ENCODE measurements at regions not wholly inside any gene's neighbourhood (a gene's known extent, or its start where the extent isn't known, plus 50 kb on each side); places are given as distances from the start of the nearest gene placed in this dataset.

- Mint-ChIP-seq H3K9me3 (ENCODE audit: unreplicated experiment) (no peaks in the 10 kb centered on the region), H3K27ac (ENCODE audit: unreplicated experiment) (peak overlapping the region; percentile 13), H3K36me3 (ENCODE audit: low read depth, unreplicated experiment) (peaks cover 9% of the 10 kb centered on the region), H3K4me3 (ENCODE audit: unreplicated experiment) (no peak overlapping the region), H3K27me3 (ENCODE audit: unreplicated experiment) (peaks cover 20% of the 10 kb centered on the region), H3K4me1 (ENCODE audit: unreplicated experiment) (peaks cover 13% of the 10 kb centered on the region)
- no peak for DNase-seq (ENCODE audit: low spot score)
- TF ChIP-seq CTCF (IDR thresholded peaks at IDR 0.05; ENCODE audit: unreplicated experiment): no peak
These were observed 69.5 kb upstream of the IQSEC1 start for GRCh38 chr3:13142552-13143380.

DNA sequence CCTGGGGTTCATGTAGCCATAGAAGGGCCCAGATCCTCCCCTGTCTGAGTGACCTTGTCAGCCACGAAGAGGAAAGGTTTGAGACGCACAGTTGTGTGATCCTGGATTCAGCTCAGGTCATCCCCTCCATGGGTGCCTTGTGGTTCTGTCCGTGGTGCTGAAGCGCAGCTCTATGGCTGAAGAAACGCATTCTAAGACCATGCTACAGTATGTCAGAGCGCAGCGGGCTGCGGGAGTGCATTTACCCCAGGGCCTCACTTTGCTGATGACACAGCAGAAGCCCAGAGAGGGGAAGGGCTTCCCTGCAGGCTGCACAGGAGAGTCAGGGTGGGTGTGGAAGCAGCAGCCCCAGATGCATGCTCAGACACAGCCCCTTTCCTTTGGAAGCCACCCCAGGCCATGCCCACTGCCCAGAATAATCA lies 68.8 kb upstream of the IQSEC1 start:
- Mint-ChIP-seq H3K9me3 (ENCODE audit: unreplicated experiment) (no peaks in the 10 kb centered on the region), H3K27me3 (ENCODE audit: unreplicated experiment) (peaks cover 20% of the 10 kb centered on the region), H3K4me3 (ENCODE audit: unreplicated experiment) (no peak overlapping the region), H3K4me1 (ENCODE audit: unreplicated experiment) (peaks cover 13% of the 10 kb centered on the region), H3K27ac (ENCODE audit: unreplicated experiment) (no peak overlapping the region), H3K36me3 (ENCODE audit: low read depth, unreplicated experiment) (peaks cover 8% of the 10 kb centered on the region)
- no peak for TF ChIP-seq CTCF (IDR thresholded peaks at IDR 0.05; ENCODE audit: unreplicated experiment)
- peak; percentile 56 for DNase-seq (ENCODE audit: low spot score)

DNA sequence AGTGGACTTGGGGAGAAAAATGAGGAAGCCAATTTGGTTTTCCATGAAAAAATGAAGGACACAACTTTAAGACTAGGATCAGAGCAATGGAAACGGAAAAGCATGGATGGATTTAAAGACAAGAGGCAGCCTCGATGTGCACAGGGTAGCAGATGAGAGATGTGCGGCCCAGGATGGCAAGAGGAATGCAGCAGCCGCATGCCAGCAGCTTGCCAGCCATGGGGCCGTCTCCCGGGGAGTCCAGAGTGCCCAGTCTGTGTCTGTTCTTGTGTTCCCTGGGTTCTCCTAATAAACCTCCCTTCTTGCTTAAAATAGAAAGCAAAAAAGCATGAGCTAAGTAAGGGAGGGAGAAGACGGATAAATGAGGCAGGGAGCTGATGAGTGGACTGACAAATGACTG lies 68.0 kb upstream of the IQSEC1 start:
- TF ChIP-seq CTCF (IDR thresholded peaks at IDR 0.05; ENCODE audit: unreplicated experiment): no peak
- Mint-ChIP-seq H3K27me3 (ENCODE audit: unreplicated experiment) (peaks cover 20% of the 10 kb centered on the region), H3K9me3 (ENCODE audit: unreplicated experiment) (no peaks in the 10 kb centered on the region), H3K27ac (ENCODE audit: unreplicated experiment) (no peak overlapping the region), H3K4me1 (ENCODE audit: unreplicated experiment) (peaks cover 18% of the 10 kb centered on the region), H3K4me3 (ENCODE audit: unreplicated experiment) (no peak overlapping the region), H3K36me3 (ENCODE audit: low read depth, unreplicated experiment) (peaks cover 12% of the 10 kb centered on the region)
- no peak for DNase-seq (ENCODE audit: low spot score)

- Mint-ChIP-seq H3K27me3 (ENCODE audit: unreplicated experiment) (peaks cover 21% of the 10 kb centered on the region), H3K36me3 (ENCODE audit: low read depth, unreplicated experiment) (peaks cover 13% of the 10 kb centered on the region), H3K9me3 (ENCODE audit: unreplicated experiment) (no peaks in the 10 kb centered on the region), H3K27ac (ENCODE audit: unreplicated experiment) (no peak overlapping the region), H3K4me3 (ENCODE audit: unreplicated experiment) (no peak overlapping the region), H3K4me1 (ENCODE audit: unreplicated experiment) (peaks cover 18% of the 10 kb centered on the region)
- no peak for TF ChIP-seq CTCF (IDR thresholded peaks at IDR 0.05; ENCODE audit: unreplicated experiment)
- no peak for DNase-seq (ENCODE audit: low spot score)
These were observed 67.4 kb upstream of the IQSEC1 start for GRCh38 chr3:13140596-13140995.

GRCh38 chr3:13139471-13140065 lies 66.3 kb upstream of the IQSEC1 start:
- no peak overlapping the region for H3K4me3 Mint-ChIP-seq (ENCODE audit: unreplicated experiment)
- H3K9me3 Mint-ChIP-seq (ENCODE audit: unreplicated experiment): no peaks in the 10 kb centered on the region
- H3K4me1 Mint-ChIP-seq (ENCODE audit: unreplicated experiment): peaks cover 18% of the 10 kb centered on the region
- H3K27ac Mint-ChIP-seq (ENCODE audit: unreplicated experiment): no peak overlapping the region
- no peak for DNase-seq (ENCODE audit: low spot score)
- peaks cover 16% of the 10 kb centered on the region for H3K27me3 Mint-ChIP-seq (ENCODE audit: unreplicated experiment)
- TF ChIP-seq CTCF (IDR thresholded peaks at IDR 0.05; ENCODE audit: unreplicated experiment): no peak
- H3K36me3 Mint-ChIP-seq (ENCODE audit: low read depth, unreplicated experiment): peaks cover 13% of the 10 kb centered on the region

All from endothelial cell (in vitro differentiated cells).